ENCODE measurements at regions not wholly inside any gene's neighbourhood (a gene's known extent, or its start where the extent isn't known, plus 50 kb on each side); places are given as distances from the start of the nearest gene placed in this dataset.

DNA sequence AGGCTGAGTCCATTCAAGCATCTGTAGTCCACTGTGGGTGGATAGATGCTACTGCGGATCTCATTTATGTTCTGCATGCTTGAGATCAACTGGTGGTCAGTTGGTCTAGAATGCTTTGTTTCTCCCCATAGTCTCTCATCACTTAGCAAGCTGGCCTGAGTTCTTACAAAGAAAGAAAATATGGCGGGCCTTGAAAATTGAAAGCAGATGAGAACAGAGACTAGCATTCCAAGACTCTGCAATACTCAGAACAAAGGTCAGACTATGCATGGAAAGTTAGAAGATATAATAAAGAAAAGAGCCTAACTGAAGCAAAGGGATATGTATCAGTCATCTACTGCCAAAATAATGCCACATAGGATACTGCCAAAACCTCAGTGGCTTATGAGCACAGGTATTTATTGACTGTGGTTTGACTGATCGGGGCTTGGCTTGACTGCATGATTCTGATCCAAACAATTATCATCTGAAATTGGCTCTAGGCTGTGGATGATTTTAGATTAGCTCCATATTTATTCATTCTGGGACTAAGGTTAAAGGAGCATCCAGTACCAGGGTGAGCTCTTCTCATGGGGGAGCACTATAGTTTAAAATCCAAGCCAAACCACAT is 258.9 kb downstream of the TAF11L14 start:
- DNase-seq (ENCODE audit: low spot score) = no peak

DNA sequence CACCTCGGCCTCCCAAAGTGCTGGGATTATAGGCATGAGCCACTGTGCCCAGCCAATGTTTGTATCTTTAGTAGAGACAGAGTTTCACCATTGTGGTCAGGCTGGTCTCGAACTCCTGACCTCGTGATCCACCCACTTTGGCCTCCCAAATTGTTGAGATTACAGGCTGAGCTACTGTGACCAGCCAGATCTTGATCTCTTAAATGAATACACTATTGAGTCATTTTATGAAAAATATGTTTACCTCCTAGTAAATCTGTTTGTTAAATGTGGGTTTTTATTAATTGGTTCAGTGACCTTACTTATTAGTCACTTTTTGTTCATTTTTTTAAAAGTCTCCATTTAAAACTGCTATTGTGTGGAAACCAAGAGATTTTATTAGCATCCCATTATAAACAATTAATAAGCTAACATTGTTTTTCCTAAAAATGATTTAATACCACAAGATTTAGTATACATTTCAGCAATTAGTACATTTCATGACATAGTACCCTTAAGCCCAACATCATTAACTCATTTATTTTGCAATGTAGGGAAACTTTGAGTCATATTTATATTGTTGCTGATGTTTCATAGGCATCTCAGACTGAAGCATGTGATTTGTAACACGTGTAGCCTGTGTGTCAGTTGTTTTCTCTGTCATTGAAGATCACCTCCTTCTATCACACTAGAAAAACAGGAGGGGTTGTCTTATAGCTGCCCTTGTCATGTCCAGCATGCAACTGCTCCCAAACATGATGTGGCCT is 261.2 kb downstream of the TAF11L14 start:
- DNase-seq (ENCODE audit: low spot score) = no peak

DNA sequence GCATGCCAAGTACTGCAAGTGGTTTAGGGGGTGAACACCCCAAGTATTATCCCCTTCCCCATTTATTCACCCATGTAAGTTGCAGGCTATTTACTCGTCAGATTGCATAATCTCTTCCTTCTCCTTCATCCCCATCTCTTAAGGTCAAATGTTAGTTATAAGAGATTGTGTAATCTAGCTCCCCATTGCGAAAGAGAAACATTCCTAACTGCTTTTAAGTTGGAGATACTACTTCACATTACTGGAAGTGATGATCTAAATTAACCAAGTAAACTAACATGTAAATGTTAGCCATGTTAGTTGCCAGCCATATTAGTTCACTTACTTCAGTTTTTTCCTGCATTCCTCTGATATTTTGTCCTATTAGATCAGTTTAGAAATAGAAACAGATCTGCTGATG is 262.3 kb downstream of the TAF11L14 start:
- DNase-seq (ENCODE audit: low spot score) = no peak

GRCh38 chr5:17897776-17898175 is 263.5 kb downstream of the TAF11L14 start:
- no peak for DNase-seq (ENCODE audit: low spot score)

DNA sequence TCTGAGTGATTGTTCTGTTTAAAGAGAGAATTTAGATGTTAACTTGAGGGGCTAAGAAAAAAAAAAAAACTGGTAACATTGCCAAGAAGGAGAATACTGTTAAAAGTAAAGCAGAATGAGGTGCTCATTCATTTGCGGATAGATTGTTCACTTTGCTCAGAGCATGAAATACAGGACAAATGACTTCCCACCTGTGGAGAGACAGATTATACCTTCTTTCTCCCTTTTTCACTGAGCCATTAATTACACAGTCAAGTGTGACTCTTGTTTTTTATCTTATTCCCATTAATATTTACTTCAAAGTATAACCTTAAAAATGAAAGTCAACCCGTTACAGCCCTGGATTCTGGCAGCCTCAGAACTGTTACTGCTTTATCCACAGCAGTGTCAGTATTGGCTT is 264.5 kb downstream of the TAF11L14 start:
- DNase-seq (ENCODE audit: low spot score) = no peak

DNA sequence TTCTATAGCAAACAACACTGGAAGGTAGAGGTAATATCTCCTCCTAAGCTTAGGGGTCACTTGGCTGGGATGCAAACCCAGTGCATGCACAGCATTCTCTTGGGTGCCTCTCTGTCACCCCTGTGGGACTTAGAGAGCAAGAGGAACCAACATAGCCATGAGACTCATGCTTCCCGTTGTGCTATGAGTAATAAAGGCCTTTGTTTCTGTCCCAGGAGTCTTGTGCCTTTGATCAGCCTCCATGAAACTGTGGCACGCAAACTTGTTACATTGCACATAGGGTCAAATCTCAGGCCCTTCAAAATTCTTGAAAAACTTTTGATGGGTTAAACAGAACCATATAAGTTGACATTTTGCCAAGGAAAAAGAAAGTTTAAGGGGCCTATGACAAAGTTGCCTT is 272.8 kb downstream of the TAF11L14 start:
- DNase-seq (ENCODE audit: low spot score) = no peak

GRCh38 chr5:17910318-17910717 is 276.1 kb downstream of the TAF11L14 start:
- no peak for DNase-seq (ENCODE audit: low spot score)

DNA sequence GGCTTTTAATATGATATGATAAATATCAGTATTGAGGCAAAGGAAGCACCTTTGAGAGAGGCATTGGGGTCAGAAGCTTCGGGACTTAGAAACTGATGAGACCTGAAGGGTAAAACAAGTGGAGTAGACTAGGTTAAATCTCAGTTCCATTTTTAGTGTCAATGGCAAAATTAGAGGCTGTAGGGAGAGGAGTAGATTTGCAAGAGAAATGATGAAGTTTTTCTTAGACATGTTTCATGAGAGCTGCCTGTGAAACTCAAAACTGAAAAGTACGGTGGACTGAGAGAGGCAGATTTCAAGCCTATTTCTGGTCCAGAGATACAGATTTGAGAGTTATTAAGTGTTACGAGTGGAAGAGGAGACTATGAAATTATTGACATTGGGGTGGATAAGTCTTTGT is 278.5 kb downstream of the TAF11L14 start:
- no peak for DNase-seq (ENCODE audit: low spot score)

DNA sequence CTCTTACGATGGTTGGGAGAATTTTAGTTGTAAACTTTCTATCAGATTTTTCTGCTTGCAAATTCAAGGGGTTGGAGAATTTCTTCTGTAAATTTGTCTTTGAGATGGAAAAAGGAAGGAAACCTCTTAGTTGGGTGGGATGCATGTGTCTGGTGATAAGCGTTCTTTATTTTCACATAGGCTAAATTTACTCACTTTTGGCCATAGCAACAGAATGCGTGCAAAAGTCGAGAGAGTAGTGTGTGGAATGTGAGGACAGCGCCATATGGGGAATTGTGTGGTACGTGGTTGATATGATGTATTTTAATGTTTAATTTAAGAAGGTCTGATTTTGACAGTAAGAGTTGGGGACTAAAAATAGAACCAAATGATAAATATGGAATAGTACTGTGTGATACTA is 282.2 kb downstream of the TAF11L14 start:
- no peak for DNase-seq (ENCODE audit: low spot score)

DNA sequence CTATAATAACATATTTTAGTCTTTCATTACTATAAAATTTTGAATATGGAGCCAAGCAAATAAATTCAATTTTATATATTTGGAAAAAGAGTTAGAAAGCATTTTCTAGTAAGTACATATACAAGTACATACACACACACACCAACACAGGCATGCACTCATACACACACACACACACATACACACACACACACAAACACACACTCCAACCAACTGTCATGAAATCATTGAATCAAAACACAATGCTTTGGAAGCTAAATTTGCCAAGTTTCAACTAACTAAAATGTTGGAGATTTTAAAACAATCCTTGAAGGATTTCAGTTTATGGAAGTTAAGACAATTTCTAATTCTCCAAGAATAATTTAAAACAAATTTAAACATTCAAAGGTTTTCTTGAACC is 283.2 kb downstream of the TAF11L14 start:
- DNase-seq (ENCODE audit: low spot score) = no peak

DNA sequence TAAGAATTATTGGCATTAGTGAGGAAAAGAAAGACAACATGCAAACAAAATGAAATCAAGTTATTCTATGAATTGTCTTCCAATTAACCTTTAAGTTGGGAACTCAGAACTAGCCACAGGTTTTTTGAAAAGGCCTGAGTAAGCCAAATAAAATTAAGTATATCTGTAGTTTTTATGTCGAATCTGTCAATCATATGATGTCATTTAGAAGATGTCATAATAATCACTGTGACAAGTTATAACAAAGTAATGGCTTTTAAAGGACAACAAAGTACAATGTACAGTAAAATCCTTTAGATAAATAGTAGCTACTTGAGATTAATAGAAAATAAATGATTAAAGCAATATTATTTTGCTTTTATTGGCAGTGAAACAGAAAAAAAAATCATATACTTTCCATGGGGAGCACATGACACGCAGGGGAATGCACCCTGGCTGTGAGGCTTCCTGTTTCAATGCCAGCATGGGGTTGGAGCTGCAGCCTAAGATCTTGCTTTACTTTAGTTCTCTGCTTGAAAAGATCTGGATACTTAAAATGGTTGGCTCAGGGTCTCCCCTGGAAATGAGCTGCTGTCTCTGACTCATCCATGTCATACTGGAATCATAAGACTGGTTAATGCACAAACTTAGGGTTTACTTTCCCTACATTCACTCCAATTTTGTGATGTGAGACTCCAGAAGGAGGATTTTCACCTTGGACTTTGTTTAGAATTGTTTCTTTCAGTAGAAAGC is 284.3 kb downstream of the TAF11L14 start:
- DNase-seq (ENCODE audit: low spot score) = no peak

- DNase-seq (ENCODE audit: low spot score) = no peak
These were observed 291.0 kb downstream of the TAF11L14 start for GRCh38 chr5:17925276-17925675.

DNA sequence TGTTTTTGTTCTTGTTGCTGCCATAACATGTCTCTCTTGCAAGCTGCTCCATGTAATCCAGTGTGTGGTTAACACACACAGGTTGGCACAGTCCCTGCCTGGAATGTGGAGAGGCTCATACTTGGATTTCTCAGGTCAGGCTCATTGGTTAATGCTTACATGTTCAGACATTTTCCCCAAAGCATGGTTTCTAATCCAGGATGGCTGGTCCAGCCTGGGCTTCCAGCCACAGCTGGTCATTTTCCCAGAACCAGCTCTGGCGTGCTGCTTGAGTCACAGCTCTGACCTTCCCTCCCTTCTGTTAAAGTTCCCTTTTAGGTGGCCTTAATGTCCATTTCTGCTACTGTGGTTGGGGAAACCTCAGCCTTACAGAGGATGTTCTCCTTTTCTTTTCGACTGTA is 294.3 kb downstream of the TAF11L14 start:
- DNase-seq (ENCODE audit: low spot score) = no peak

DNA sequence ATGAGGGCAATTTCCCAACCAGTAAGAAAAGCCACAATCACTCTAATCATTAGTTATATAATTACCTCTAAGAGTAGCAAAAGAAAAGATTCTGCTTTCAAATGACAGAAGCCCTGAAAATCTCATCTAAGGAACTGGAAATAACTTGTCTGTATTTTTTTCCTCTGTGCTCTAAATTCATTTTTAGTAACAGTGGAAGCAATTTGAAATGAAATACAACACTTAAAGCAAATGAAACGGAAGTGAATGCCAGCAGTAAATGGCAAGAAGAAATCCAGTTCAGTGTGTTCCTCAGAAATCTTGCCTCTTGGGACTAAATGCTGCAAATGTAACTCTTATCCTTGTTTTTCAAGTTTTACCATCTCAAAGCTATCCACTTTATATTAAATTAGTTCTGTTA is 294.9 kb downstream of the TAF11L14 start:
- no peak for DNase-seq (ENCODE audit: low spot score)

DNA sequence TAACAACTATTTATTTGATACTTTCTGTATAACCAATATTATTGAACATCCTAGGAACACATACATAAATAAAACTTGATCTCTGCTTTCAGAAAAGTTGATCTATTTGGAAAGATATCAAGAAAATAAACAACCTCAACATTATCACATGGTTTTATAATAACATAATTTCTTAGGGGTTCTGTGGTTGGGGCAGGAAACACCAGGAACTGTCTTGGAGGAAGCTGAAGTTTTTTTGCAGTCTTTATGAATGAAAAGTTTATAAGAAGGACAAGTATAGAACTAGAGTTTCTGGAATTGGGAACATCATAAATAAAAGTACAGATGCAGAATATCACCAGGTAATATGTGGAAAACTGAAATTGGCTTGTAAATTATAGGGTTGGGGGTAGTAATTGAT is 296.1 kb downstream of the TAF11L14 start:
- DNase-seq (ENCODE audit: low spot score) = no peak

DNA sequence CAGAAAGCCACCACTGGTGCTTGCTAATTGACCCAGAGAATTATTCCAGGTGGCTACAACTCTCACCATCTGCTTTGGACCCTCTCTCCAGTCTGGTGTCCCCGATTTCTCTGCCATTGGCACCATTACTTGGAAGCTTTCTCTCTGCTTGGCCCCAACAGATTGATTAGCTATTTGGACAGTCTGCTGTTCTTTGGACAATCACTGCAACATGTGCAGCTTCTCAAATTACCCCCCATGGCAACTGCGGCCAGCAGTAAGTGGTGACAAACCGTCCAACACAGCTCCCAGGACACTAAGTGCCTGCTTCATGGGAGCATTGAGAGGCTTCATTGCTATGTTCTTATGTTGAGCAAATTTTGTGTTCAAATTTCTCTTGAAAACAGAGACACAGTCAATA is 309.8 kb downstream of the TAF11L14 start:
- no peak for DNase-seq (ENCODE audit: low spot score)

DNA sequence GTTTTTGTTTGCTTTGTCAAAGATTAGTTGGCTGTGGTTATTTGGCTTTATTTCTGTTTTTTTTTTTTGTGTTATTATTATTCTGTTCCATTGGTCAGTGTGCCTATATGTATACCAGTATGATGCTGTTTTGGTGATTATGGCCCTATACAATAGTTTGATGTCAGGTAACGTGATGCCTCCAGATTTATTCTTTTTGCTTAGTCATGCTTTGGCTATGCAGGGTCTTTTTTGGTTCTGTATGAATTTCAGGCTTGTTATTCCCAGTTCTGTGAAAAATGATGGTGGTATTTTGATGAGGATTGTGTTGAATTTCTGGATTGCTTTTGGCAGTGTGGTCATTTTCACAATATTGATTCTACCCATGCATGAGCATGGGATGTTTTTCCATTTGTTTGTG is 312.8 kb downstream of the TAF11L14 start:
- no peak for DNase-seq (ENCODE audit: low spot score)

DNA sequence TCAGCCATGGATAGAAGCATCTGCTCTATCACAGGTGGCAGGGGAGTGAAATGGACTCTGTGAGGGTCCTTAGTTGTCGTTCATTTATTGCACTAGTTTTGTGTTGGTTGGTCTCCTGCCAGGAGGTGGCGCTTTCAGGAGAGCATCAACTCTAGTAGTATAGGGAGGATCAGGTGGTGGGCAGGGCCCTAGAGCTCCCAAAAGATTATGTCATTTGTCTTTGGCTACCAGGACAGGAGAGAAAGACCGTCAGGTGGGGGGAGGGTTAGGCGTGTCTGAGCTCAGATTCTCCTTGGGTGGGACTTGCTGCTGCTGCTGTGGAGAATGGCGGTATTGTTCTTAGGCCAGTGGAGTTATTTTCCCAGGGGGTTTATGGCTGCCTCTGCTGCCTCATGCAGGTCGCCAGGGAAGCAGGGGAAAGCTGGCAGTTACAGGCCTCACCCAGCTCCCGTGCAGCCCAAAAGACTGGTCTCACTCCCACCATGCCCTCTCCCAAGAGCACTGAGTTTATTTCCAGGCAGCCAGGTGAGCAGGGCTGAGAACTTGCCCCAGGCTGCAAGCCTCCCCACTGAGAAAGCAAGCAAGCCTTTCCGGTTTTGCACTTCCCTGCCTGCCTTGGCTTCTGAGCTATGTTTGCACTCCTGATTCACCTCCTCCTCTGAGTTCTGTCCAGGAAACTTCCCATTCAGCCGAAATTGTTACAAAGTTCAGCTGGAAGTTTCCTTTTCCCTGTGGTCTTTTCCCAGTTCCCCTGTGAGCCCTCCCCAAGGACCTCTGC is 317.3 kb downstream of the TAF11L14 start:
- DNase-seq (ENCODE audit: low spot score) = no peak

GRCh38 chr5:17952231-17952630 is 318.0 kb downstream of the TAF11L14 start:
- DNase-seq (ENCODE audit: low spot score) = no peak

DNA sequence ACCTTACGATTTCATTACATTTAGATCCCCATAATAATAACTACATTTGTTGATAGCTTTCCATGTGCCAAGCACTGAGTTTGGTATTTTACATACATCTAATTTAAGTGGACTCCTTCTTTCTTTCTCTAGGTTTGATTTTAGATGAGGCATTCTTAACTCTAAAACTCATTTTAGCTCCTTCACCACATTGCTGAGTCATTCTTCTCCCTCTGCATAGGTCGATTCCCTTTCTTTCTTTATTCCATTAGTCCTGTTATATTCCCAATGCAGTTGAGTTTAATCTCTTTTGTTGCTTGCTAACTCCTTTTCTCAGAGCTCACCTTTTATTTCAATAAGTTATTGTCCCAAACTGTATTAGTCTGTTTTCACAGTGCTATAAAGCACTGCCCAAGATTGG is 329.8 kb downstream of the TAF11L14 start:
- DNase-seq (ENCODE audit: low spot score) = no peak

DNA sequence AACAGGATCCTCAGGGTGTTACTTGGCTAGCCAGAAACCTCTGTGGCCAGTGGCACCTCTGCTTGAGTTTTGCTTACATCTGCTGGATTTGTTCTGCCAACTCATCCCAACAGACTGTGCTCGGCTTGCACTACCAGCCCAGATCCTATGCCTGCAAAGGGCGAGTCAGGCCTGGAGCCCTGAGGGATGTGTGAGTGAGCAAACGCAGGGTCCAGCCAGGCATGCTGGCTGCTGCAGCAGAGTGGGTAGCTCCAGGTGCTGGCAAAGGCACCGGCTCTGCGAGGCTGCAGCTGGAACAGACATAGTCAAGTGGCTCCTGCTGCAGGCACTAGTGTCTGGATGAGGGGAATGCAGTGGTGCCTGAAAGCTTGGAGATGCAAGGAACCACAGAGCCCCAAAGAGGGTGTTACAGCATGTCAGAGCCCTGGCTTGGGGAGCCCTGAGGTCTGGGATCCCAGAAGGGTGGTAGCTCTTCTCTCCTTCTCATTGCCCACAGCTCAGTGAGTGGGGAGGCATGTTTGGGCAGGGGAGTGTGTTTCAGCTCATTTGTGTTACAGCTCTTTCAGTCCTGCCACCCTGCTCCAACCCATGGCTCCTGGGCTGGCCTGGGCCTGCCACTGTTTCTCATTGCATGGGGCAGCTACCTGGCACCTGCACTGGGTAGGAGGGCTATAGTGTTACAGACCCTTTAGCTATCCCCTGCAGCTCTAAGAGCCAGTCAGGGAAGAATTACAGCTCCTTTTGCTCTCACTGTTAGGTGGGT is 332.6 kb downstream of the TAF11L14 start:
- no peak for DNase-seq (ENCODE audit: low spot score)

DNA sequence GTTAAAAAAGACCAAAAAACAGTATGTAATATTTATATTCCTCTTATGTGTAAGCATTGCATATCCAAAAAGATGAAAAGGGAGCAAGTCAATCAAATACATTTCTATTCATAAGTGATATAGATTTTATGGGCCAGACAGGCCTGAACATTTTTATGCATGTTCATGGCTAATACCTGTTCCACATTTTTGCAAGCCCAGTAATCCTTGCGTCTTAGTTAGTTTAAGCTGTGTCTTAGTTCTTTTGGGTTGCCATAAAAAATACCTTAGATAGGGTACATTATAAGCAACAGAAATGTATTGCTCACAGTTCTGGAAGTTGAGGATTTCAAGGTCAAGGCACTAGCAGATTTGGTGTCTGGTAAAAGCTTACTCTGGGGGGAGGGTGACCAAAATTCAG is 342.1 kb downstream of the TAF11L14 start:
- DNase-seq (ENCODE audit: low spot score) = no peak

Data from CD4-positive, alpha-beta T cell treated with Interleukin-6 at 100 ng/mL for 8 hours (primary cell).